NCI-H1105 (cell line): ENCODE measurements at regions not wholly inside any gene's neighbourhood (a gene's known extent, or its start where the extent isn't known, plus 50 kb on each side); places are given as distances from the start of the nearest gene placed in this dataset.

Source experiments
- DNase-seq: peaks from one replicate; lab custom pipeline; 2025; lab: John Stamatoyannopoulos, UW

DNA sequence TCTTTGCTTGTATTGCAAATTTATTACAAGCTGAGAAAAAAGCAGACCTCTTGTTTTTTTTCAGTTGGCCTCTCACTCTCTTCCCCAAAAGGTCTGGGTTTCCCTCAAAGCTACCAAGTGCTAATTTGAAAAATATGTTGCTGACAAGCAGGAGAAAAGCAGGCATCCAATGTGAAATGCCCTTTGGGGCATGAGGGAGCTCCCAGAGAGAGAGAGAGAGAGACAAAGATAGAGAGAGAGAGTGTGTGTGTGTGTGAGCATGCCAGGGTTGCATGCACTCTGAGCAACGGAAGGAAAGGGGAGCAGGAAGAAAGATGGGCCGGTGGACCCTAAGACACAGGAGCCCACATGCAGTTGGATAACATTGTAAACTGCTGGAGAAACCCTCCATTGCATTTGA, 358.4 kb downstream of the TMEM38B start:
- DNase-seq, result no peak

DNA sequence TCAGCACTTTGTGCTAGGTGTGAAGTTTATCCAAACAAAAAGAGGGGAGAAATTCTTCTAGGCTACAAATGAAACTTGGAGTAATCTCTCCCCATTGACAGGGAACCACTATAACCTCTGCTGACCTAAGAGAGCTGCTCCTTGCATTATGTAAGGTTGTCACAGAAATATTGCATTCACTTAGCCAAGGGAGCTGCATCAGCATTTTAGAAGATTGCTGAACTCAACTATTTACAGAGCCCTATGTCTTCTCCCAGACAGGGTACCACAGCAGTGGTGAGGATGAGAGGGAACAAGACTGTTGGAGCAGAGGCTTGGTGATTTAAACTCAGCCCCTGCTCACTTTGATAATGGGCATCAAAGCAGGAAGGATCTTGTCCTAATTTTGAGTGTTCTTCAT, 362.0 kb downstream of the TMEM38B start:
- no peak for DNase-seq

DNA sequence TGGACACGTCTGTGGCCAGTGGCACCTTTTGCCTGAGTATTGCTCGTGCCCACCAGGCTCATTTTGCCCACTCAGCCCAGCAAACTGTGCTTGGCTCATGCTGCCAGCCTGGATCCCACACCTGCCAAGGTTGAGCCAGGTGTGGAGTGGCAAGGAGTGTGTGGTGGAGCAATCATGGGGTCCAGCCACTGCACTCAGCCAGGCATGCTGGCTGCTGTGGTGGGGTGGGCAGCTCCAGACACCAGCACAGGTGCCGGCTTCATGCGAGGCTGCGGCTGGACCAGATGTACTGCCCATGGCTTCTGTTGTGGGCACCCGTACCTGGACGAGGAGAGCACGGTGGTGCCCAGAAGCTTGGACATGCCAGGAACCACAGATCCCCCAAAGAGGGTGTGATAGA, 364.1 kb downstream of the TMEM38B start:
- DNase-seq, result no peak

DNA sequence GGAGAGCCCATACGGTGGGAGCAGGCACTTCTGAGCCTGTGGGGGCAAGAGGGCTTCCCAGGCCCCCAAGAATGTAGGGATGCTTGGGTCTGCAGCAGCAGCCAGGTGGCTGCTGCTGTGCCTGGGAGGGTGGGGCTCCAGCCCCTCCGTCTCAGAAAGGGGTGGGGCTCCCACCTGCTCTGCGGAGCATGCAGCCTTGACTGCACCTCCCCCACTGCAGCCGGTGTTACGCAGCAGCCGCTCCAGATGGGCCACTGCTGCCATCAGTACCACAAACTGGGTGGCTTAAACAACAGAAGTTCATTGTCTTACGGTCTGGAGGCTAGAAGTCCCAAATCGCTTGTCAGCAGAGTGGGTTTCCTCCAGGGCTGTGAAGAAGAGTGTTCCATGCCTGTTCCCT, 365.5 kb downstream of the TMEM38B start:
- no peak for DNase-seq

DNA sequence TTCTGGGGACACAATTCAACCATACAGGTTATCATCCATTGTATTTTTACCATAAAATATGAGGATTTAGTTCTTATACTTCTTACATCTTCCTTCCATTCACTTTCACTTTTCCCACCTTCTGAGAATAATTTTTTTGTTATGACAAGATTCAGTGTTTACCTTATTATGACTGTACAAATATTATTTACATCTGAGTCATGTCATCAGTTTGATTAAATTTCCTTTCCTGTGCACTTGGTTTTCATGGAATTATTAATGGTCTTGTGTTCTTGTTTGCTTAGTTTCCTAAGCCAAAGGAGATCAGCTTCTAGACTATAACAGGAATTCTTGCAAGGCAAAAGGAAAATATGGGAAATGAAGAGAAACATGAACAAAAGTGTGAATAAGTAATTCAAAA, 366.5 kb downstream of the TMEM38B start:
- no peak for DNase-seq

DNA sequence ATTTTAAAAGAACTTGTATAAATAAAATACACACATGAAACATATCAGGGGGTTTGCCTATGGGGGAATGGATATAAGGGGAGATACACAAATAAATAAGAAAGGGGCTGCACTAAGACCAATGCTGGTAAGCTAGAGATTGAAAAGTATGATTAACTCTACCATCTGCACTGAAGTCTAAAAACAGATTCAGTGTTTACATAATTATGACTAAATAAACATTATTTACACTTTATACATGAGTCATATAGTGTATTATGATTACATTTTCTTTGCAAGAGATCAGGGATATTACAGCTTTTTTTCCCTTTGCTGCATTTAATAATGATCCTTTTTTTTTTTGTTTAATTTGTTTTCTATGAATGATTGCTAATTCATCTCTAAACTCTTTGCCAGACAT, 367.9 kb downstream of the TMEM38B start:
- DNase-seq, result no peak

DNA sequence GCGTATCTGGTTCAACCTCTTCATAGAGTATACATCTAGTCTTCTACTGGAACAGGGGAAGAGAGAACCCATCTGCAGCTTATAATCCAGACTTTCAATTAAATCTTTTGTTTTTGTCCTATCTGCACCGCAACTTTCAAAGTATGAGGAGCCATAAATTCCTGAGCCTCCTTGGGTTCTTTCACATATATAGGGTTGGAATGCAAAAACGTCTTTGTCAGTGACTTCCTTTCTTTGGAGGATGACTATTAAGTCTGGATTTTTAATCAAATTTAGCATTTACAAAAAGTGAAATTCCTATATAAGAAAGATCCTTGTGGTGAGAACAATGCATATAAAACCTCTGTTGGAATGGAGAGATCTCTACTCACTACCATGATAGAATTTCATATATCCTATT, 370.8 kb downstream of the TMEM38B start:
- no peak for DNase-seq

DNA sequence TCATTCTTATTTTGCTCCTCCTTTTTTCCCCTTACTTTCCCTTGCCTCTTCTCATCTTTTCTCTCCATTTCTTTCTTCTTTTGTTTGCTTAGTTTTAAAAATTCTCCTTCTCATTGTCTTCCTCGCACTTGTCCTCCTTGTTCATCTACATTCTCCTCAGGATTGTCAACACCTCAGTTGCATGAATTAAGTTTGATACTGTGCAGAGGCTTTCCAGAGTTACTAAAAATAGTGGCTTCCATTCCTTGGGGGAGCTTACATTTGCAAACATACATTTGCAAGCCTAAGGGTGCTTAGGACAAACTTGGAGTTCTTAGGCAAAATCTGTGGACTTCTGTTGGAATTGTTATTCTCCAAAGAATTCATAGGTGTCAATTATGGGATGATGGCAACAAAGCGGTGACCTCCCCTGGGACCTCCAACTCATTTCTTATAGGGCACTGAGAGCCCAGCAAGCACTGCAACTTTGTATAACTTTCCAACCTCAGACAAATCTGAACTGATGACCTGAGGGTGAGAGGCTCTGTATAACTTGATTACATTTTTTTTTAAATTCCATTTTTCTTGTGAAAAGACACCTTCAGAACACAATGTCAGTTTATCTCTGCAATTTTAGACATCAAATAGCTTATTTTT, 371.4 kb downstream of the TMEM38B start:
- no peak for DNase-seq

DNA sequence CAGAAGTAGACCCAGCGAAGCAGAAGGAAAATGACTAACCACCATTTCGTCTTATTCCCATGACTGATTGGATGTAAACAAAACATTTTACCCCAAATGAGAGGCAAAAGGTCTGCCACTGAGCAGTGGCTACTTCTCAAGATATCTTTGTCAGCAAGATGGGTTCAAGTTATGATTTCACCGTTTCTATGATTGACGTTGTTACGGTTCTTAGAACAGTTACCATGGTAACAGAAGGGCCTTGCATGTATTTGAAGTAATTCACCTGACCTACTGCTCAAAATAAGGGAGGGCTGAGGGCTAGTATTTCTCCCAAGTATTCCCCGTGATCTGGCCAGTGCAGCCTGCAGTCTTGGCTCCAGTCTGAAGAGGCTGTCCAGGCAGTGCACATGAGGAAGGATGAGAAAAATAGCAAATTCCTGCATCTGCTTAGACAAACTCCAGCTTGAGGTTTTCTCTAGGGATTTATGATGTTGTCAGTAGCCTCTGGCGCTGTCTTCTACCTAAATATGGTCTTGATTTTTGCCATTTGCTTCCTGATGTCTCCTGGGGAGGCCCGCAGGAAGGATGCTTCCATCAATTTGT, 372.7 kb downstream of the TMEM38B start:
- no peak for DNase-seq

DNA sequence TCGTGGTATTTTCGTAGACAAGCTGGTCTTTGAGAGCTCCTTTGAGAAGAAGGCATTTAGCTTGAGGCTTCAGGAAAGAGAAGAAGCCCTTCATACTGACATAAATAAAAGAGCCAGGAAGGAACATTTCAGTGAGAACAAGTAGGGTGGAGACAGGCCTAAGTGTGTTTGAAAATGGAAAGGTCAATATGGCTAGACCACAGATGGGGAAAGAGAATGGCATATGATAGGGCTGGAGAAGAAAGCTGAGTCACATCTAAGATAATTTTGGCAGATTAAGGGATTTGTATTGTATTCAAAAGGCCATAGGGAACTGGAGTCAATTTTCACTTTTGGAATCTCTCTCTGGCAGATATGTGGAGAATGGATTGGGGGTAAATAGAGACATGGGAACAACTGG, 374.9 kb downstream of the TMEM38B start:
- DNase-seq, result no peak

DNA sequence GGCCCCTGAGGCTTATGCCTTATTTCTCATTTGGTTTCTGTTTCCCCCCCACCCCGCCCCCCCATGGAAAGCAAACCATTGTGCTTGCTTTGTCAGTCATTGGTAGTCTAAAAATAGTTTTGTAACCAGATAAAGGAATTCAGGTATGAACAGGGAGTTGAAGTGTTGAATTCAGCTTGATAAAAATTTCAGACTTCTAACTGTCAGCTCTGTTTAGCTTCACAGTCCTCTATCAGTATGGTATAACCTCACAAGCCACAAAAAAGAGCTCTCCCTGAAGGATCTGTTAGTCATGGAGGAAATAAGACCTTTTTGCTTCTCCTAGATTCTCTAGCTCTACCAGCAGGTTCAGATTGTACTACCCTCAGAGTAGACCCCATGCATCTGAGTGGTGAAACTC, 378.1 kb downstream of the TMEM38B start:
- DNase-seq, result no peak

DNA sequence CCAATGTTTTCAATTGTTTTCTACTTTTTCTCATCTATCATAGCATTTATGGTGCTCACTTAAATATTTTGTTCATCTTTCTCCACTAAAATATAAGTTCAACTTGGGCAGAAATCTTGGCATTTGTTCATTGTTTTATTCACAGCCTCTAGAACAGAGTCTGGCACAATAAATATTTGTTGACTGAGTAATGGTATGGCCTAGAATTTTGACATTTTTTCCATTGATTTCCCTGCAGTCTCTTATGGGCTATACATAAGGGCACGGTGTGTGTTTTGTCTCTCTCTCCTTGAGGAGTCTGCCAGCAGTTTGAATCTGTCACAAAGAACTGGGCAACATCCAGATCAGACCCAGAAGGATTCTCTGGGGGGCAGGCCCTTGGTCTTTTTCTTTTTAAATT, 379.7 kb downstream of the TMEM38B start:
- DNase-seq, result no peak

DNA sequence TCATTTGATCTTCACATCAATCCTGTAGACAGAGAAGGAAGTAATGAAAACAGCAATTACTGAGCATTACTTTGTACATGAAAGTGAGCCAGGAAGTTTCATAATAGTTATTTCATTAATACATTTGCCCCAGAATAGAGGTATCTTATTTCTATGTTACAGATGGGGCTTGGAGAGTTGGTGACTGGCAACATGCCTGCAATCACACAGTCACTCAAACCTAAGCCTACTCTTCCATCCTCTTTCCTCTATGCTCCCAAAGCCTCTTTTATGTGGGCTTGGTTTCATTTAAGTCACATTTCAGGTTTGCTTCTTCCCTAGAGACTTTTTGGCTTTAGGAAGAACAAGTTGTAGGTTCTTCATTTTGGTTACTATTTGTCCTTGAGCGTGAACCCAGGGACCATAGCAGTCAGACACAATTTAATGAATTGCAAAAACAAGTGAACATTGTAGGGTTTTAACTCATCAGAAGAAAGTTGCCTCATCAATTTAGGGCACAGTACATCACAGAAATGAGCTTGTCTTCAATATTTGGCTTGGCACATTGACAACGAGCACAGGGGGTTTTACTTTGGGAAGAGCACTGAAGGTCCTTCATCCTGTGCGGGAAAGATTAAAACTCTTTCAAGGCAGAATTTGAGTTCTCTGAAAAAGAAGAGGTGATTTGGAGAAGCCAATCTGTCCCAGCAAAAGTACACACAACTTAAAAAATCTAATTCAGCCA, 381.1 kb downstream of the TMEM38B start:
- no peak for DNase-seq

DNA sequence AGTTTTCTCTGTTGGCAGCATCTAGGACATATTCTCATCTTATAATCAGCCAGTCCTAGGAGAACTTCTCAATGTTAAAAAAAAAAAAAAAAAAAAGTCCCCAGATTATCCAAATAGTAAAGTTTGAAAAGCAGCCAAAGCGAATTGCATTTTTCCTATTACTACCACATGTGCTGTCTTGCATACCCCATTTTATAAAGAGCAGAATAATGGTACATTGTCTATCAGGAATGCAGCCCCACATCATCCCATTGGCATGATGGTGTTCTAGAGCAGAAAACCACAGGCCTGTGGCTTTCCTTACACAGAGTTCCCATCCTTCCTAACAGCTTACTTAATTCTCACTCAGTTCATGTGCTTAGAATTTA, 381.6 kb downstream of the TMEM38B start:
- no peak for DNase-seq

DNA sequence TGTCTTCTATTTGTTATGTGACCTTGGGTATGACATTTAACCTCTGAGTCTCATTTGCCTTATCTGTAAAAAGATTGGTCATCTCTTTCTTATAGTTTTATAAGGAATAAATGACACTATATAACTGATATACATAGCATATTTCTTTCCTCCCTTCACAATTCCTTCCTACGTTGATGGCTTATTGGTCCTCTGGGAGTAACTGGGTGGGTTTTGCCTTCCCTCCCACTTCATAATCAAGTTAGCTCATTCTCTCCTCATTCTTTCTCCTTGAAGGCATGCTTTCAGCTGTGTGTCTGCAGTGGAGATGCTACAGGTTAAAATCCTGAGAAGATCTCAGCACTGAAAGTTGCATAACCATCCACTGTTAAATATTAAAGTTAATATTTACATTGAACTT, 382.4 kb downstream of the TMEM38B start:
- DNase-seq, result no peak

DNA sequence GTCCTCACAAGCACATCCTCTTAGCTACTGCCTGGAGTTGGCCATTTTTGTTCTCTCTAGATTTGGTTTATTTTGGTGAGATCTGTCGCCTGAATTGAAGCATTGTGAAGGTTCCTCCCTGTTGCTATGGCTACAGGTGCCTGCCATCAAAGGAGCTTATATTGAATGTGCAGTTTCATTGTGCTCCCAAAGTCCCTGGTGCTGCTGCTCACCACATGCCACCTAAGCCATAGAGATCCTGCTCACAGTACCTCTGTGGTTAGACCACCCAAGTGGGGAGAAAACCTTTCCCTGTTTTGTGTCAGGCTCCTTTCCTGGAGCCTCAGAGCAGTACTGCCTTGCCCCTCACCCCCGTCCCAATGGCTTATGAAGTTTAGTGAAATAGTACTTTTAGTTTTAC, 383.4 kb downstream of the TMEM38B start:
- DNase-seq, result no peak

DNA sequence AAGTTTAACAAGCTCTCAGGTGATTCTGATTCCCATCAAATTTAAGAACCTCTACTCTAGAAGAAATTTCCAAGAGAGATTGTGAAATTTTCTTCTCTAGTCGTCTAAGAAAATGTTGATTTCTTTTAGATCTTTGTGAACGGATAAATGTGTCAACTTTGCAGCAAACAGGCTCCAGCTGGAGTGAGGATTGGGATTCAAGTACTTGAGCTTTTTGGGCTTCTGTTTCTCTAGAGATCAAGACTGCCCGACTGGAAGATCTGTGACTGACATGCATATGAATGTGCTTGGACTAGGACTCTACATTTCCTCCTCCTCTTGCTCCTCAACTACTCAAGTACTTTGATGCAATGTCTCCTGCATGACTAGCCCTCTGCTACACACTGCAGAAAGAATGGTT, 388.3 kb downstream of the TMEM38B start:
- DNase-seq, result no peak

DNA sequence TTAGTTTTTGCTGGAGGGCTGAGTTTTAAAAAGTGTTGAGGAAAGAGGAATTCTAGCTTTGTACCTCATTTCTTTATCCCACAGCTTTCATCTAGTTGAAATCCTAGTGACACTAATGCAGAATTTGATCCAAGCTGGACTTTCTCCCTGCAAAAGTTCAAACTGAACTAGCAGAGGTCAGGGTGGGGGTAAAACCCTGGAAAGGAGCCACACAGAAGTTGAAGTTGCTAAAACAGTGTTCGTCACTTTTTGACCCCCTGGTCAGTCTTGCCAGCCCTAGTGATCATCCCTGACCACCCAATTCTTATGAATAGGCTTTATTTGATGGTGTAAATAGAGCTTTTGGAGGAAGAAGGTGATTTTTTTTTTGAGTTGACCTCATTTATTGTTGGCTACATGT, 390.4 kb downstream of the TMEM38B start:
- no peak for DNase-seq

DNA sequence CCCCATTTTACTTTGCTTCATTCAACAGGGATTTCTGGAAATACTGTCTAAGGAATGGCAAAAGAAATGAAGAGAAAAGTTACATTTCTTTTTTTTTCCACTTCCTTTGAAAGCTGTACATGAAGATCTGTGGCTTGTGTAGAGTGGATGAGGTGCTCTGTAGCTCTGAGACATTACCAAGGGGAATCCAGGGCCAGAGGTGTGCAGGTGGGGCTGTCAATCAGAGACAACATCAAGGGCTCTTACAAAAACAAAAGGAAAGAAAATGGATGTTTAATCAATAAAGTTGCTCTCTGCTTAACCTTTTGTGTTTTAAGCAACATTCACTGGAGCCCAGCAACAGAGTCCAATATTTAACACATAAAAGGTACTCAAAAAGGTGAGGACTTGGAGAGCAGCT, 391.1 kb downstream of the TMEM38B start:
- no peak for DNase-seq

DNA sequence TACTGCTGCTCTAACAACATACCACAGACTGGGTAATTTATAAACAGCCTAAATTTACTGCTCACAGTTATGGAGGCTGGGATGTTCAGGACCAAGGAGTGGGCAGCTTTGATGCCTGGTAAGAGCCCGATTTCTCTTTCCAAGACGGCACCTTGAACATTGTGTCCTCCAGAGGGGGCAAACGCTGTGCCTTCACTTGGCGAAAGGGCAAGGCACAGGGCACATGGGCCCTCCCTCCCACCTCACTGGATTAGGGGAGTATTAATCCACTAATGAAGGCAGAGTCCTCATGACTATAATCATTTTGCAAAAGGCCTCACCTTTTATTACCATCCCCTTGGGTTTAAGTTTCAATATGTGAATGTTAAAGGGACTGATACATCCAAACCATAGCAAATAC, 397.7 kb downstream of the TMEM38B start:
- no peak for DNase-seq

DNA sequence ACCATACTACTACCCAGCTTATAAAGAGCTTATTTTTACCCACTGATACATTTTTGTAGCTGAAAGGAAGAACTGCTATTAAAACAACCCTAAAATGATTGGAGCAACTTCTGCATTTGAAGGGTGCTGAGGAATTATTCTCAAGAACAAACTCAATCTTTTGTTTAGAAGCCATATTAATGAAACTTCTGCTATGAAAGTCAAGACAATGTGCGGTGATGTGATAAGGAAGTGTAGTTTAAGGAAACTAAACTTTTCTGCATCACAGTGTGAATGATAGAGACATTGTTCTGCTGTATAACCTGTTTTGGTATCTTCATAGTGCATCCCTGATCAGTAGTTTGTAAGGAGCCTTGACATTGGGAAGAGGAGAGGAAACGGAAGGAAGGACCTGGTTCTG, 408.5 kb downstream of the TMEM38B start:
- DNase-seq, result no peak

DNA sequence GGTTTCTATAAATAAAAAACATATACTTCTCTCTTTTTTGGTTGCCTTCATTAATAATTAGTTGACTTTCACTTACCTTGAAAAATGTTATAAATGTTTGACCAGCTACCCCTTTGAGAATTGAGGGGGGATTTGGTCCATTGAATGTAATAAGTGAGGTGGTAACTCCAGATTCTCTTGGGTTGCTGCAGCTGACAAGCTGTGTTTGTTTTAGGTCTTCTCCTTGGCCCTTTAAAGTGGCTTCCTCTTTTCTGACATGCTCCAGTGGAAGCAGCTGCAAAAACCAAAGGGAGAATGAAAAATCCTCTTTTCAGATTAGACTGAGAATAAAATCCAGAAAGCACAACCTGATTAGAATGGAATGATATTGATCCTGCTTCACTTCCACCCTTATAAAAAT, 410.5 kb downstream of the TMEM38B start:
- no peak for DNase-seq

DNA sequence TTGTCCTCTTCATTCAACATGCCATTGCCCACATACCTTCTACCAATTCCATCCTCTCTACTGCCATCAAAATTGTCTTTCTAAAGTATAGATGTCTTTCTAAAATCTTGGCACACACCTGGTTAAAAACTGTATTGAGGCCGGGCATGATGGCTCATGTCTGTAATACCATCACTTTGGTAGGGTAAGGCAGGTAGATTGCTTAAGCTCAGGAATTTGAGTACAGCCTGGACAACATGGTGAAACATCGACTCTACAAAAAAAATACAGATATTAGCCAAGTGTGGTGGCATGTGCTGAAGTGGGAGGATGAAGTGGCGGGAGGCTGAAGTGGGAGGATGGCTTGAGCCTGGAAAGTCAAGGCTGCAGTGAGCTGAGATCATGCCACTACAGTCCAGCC, 412.1 kb downstream of the TMEM38B start:
- no peak for DNase-seq

DNA sequence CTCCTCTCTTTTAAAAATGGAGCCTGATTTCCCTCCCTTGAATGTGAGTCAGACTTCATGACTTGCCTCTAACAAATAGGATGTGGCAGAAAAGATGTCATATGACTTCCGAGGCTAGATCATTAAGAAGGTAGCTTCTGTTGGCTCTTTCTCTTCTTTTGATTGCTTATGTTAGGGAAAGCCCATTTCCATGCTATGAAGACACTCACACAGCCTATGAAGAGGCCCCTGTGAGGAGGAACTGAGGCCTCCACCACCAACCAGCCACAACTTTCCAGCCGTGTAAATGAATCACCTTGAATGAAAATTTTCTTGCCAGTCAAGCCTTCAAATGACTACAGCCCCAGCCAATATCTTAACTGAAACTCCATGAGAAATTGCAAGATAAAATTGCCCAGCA, 413.4 kb downstream of the TMEM38B start:
- no peak for DNase-seq
